SK-N-SH (cell line): ENCODE measurements at regions not wholly inside any gene's neighbourhood (a gene's known extent, or its start where the extent isn't known, plus 50 kb on each side); places are given as distances from the start of the nearest gene placed in this dataset.

Source experiments
- CTCF ChIA-PET: fragments of 300-600, 350-600 bp; formaldehyde crosslinking; extraction: SDS; loops from one replicate; lab custom pipeline; 2021; lab: Yijun Ruan, JAX
- POLR2A ChIA-PET: fragments of 350-600 bp; sonication (Branson Sonifier 250); formaldehyde crosslinking; extraction: SDS; loops from one replicate; lab custom pipeline; 2020; ENCODE audit warnings: antibody characterized with exemption, inconsistent platforms; lab: Yijun Ruan, JAX
- DNase-seq: peaks from one replicate; pipeline ENCODE4 v3.0.0; 2012
- H2AFZ ChIP-seq: fragments of 200-600 bp; sonication (generic); 2 replicates; pipeline ENCODE4 v1.8.1; 2016; ENCODE audit warnings: antibody characterized with exemption, mild to moderate bottlenecking, low read depth
- H3F3A ChIP-seq: fragments of 200-600 bp; sonication (generic); replicated peaks from 2 replicates; pipeline ENCODE3; 2016; ENCODE audit warnings: antibody characterized with exemption, mild to moderate bottlenecking; ENCODE audit not compliant: insufficient read depth
- H3K27ac ChIP-seq, 2 experiments: fragments of 200-500 bp in 1 of 2; fragments of 200-600 bp in 1 of 2; sonication (Bioruptor generic) in 1 of 2; sonication (generic), shearing (Covaris generic) in 1 of 2; 2 replicates each; pipeline versions ENCODE4 v1.5.1 to v1.6.1; 2014 to 2016; ENCODE audit warnings: low read depth in 2 of 2, inconsistent platforms in 1 of 2, low read length in 1 of 2, mild to moderate bottlenecking in 1 of 2, mixed read lengths in 1 of 2
- H3K27me3 ChIP-seq: fragments of 200-600 bp; sonication (generic), shearing (Covaris generic); 2 replicates; pipeline ENCODE4 v1.6.1; 2016; ENCODE audit warnings: mixed run types; ENCODE audit not compliant: insufficient read depth
- H3K36me3 ChIP-seq, 2 experiments: fragments of 200-500 bp in 1 of 2; fragments of 200-600 bp in 1 of 2; sonication (Bioruptor generic) in 1 of 2; sonication (generic) in 1 of 2; replicated peaks in 1 of 2; 2 replicates each; pipeline versions ENCODE3 to v1.5.1; 2014 to 2016; ENCODE audit warnings: low read length in 1 of 2, mild to moderate bottlenecking in 1 of 2; ENCODE audit not compliant: insufficient read depth in 2 of 2, control insufficient read depth in 1 of 2
- H3K4me1 ChIP-seq, 2 experiments: fragments of 200-500 bp in 1 of 2; fragments of 200-600 bp in 1 of 2; sonication (Bioruptor generic) in 1 of 2; sonication (generic), shearing (Covaris generic) in 1 of 2; 2 replicates each; pipeline versions ENCODE4 v1.5.1 to v1.6.1; 2014 to 2016; ENCODE audit warnings: low read depth in 1 of 2, low read length in 1 of 2, mixed run types in 1 of 2; ENCODE audit not compliant: insufficient read depth in 2 of 2, control insufficient read depth in 1 of 2
- H3K4me2 ChIP-seq: fragments of 200-600 bp; sonication (generic), shearing (Covaris generic); 2 replicates; pipeline ENCODE4 v1.6.1; 2017; ENCODE audit warnings: mixed run types
- H3K4me3 ChIP-seq, 2 experiments: fragments of 200-500 bp in 1 of 2; fragments of 200-600 bp in 1 of 2; sonication (Bioruptor generic) in 1 of 2; sonication (generic), shearing (Covaris generic) in 1 of 2; 2 replicates each; pipeline versions ENCODE4 v1.5.1 to v1.8.1; 2014 to 2016; ENCODE audit warnings: low read depth in 2 of 2, inconsistent platforms in 1 of 2, low read length in 1 of 2, mild to moderate bottlenecking in 1 of 2, mixed read lengths in 1 of 2, moderate library complexity in 1 of 2
- H3K79me2 ChIP-seq: fragments of 200-600 bp; sonication (generic); 2 replicates; pipeline ENCODE4 v1.8.1; 2017; ENCODE audit warnings: mild to moderate bottlenecking; ENCODE audit not compliant: insufficient read depth
- H3K9ac ChIP-seq: fragments of 200-600 bp; sonication (generic); 2 replicates; pipeline ENCODE4 v1.6.1; 2017; ENCODE audit warnings: mixed run types
- H3K9me2 ChIP-seq: fragments of 200-600 bp; sonication (generic); 2 replicates; pipeline ENCODE4 v1.6.1; 2017; ENCODE audit warnings: mixed run types
- H3K9me3 ChIP-seq: fragments of 200-600 bp; sonication (generic); 2 replicates; pipeline ENCODE4 v1.6.1; 2017; ENCODE audit warnings: mixed run types, mild to moderate bottlenecking, moderate library complexity
- H4K20me1 ChIP-seq: fragments of 200-600 bp; sonication (generic); 2 replicates; pipeline ENCODE4 v1.6.1; 2017; ENCODE audit warnings: mild to moderate bottlenecking, mixed run types; ENCODE audit not compliant: insufficient read depth
- ELF1 ChIP-seq: IDR thresholded peaks from 2 replicates; pipeline ENCODE4 v1.4.0; 2012
- EP300 ChIP-seq, 2 experiments: IDR thresholded peaks; 2 replicates each; pipeline versions ENCODE4 v1.4.0 to v1.6.1; 2012; ENCODE audit warnings: borderline replicate concordance in 1 of 2, low read depth in 1 of 2, low read length in 1 of 2
- EZH2phosphoT487 ChIP-seq: fragments of 200-600 bp; sonication (generic); IDR thresholded peaks from 2 replicates; pipeline ENCODE4 v1.6.1; 2017; ENCODE audit warnings: low read depth, mixed run types, mild to moderate bottlenecking, antibody characterized with exemption, moderate library complexity, borderline replicate concordance
- FOSL2 ChIP-seq: IDR thresholded peaks from 2 replicates; pipeline ENCODE4 v1.4.0; 2012; ENCODE audit warnings: low read depth, mild to moderate bottlenecking, moderate library complexity, borderline replicate concordance
- FOXJ3 ChIP-seq: sonication (generic); formaldehyde crosslinking; IDR thresholded peaks from 2 replicates; pipeline ENCODE4 v1.5.1; 2020; ENCODE audit warnings: mild to moderate bottlenecking, missing genetic modification reagents
- FOXM1 ChIP-seq: IDR thresholded peaks from 2 replicates; pipeline ENCODE4 v1.4.0; 2012; ENCODE audit warnings: low read depth, mild to moderate bottlenecking
- GABPA ChIP-seq: IDR thresholded peaks from 2 replicates; pipeline ENCODE4 v1.4.0; 2012; ENCODE audit warnings: low read depth, mild to moderate bottlenecking
- GATA2 ChIP-seq: sonication (generic); formaldehyde crosslinking; IDR thresholded peaks from 2 replicates; pipeline ENCODE4 v1.5.0; 2020; ENCODE audit warnings: mild to moderate bottlenecking, missing genetic modification reagents
- IRF3 ChIP-seq: fragments of 150-350 bp; IDR thresholded peaks from 2 replicates; pipeline ENCODE4 v1.6.1; 2016; ENCODE audit warnings: mild to moderate bottlenecking, low read depth, low read length
- MEF2A ChIP-seq: IDR thresholded peaks from 2 replicates; pipeline ENCODE4 v1.4.0; 2012; ENCODE audit warnings: low read depth, borderline replicate concordance
- NRF1 ChIP-seq: IDR thresholded peaks from 2 replicates; pipeline ENCODE4 v1.6.1; 2012; ENCODE audit warnings: low read depth, mild to moderate bottlenecking, low read length
- RAD21 ChIP-seq: IDR thresholded peaks from 2 replicates; pipeline ENCODE4 v1.6.1; 2012; ENCODE audit warnings: mild to moderate bottlenecking, low read length
- RCOR1 ChIP-seq: fragments of 150-350 bp; IDR thresholded peaks from 2 replicates; pipeline ENCODE4 v1.6.1; 2017; ENCODE audit warnings: antibody characterized with exemption, low read length
- REST ChIP-seq: IDR thresholded peaks from 2 replicates; pipeline ENCODE4 v1.6.1; 2012; ENCODE audit warnings: mild to moderate bottlenecking, low read depth, low read length, moderate library complexity
- RFX5 ChIP-seq: IDR thresholded peaks from 2 replicates; pipeline ENCODE4 v1.6.1; 2012; ENCODE audit warnings: mild to moderate bottlenecking, improper control_type of control experiment, low read length
- RXRA ChIP-seq: IDR thresholded peaks from 2 replicates; pipeline ENCODE4 v1.4.0; 2012; ENCODE audit warnings: low read depth, mild to moderate bottlenecking, borderline replicate concordance
- SIN3A ChIP-seq: IDR thresholded peaks from 2 replicates; pipeline ENCODE4 v1.6.1; 2012; ENCODE audit warnings: low read depth, mild to moderate bottlenecking, low read length, moderate library complexity, borderline replicate concordance
- TEAD4 ChIP-seq: IDR thresholded peaks from 2 replicates; pipeline ENCODE4 v1.4.0; 2012; ENCODE audit warnings: mild to moderate bottlenecking, borderline replicate concordance; ENCODE audit not compliant: insufficient read depth
- USF2 ChIP-seq: fragments of 150-350 bp; IDR thresholded peaks from 2 replicates; pipeline ENCODE4 v1.6.1; 2017; ENCODE audit warnings: antibody characterized with exemption, low read length, low read depth, borderline replicate concordance
- YY1 ChIP-seq: IDR thresholded peaks from 2 replicates; pipeline ENCODE4 v1.4.0; 2012; ENCODE audit warnings: low read depth, mild to moderate bottlenecking
- ZBTB33 ChIP-seq: IDR thresholded peaks from 2 replicates; pipeline ENCODE4 v1.4.0; 2012; ENCODE audit warnings: low read depth, borderline replicate concordance

- TF ChIP-seq NRF1 (no peak), FOSL2 (no peak), RXRA (no peak), YY1 (no peak), SIN3A (no peak), EZH2phosphoT487 (no peak), FOXM1 (no peak), FOXJ3 (CRISPR knock-in tag) (no peak), REST (no peak), IRF3 (no peak), EP300 (IDR thresholded peaks at IDR 0.05; ENCODE audit: borderline replicate concordance in 1 of 2, low read depth in 1 of 2, low read length in 1 of 2) (peak in 1 of 2 experiments; percentile 53; a peak in 1 of 4 replicates), GABPA (no peak), USF2 (no peak), RFX5 (no peak), MEF2A (no peak), TEAD4 (no peak)
Measured at GRCh38 chr4:183843248-183843671, 61.8 kb upstream of the STOX2 start (continued).

GRCh38 chr4:183846951-183847350, 58.2 kb upstream of the STOX2 start:
- H2AFZ ChIP-seq, result no peak overlapping the region
- peaks cover 0 to 7% of the 10 kb centered on the region in 2 experiments; a peak in 1 of 4 replicates for H3K4me1 ChIP-seq
- CTCF ChIA-PET, result interaction anchor here (0.6 to 1.4 kb wide), 3 partner anchors 23 to 321 kb away, joined by 3 to 4 read pairs (median 4); no protein-coding TSS in a partner anchor
- H3K9me3 ChIP-seq, result no peaks in the 10 kb centered on the region
- H4K20me1 ChIP-seq, result no peaks in the 10 kb centered on the region
- TF ChIP-seq GATA2 (CRISPR knock-in tag) (no peak), RFX5 (no peak), ZBTB33 (no peak), RXRA (no peak), RCOR1 (no peak), NRF1 (no peak), RAD21 (no peak), ELF1 (no peak)
- TF ChIP-seq, all 33 proteins: peak for 0
- no peaks in the 10 kb centered on the region for H3K79me2 ChIP-seq
- H3F3A ChIP-seq, result no peaks in the 10 kb centered on the region
- no peaks in the 10 kb centered on the region for H3K27me3 ChIP-seq
- no peak for DNase-seq
- no peak overlapping the region; a peak in 2 of 4 replicates for H3K4me3 ChIP-seq
- H3K9ac ChIP-seq, result no peak overlapping the region
- POLR2A ChIA-PET, result no interaction called here
- no peak overlapping the region for H3K4me2 ChIP-seq
- H3K36me3 ChIP-seq, result no peaks in the 10 kb centered on the region
- H3K9me2 ChIP-seq, result no peaks in the 10 kb centered on the region
- no peak overlapping the region for H3K27ac ChIP-seq
